GM19467 (cell line): ENCODE measurements at regions not wholly inside any gene's neighbourhood (a gene's known extent, or its start where the extent isn't known, plus 50 kb on each side); places are given as distances from the start of the nearest gene placed in this dataset.

Experiments
- ATAC-seq: cut with Tn5 transposase; IDR thresholded peaks from one replicate; pipeline ENCODE4 v1.9.1; 2021; ENCODE audit warnings: mild to moderate bottlenecking, moderate library complexity; ENCODE audit not compliant: unreplicated experiment

- ATAC-seq, result no peak
Observed at GRCh38 chr5:125399885-125400284, 653.4 kb upstream of the ZNF608 start.

GRCh38 chr5:125401724-125402622, 655.5 kb upstream of the ZNF608 start:
- no peak for ATAC-seq

GRCh38 chr5:125402787-125403186, 656.3 kb upstream of the ZNF608 start:
- ATAC-seq, result no peak

- ATAC-seq, result no peak
Observed at GRCh38 chr5:125404056-125404455, 657.6 kb upstream of the ZNF608 start.

GRCh38 chr5:125408448-125409233, 662.2 kb upstream of the ZNF608 start:
- peak; percentile 47 for ATAC-seq

GRCh38 chr5:125409234-125409860, 662.9 kb upstream of the ZNF608 start:
- ATAC-seq, result no peak

GRCh38 chr5:125409861-125410536, 663.6 kb upstream of the ZNF608 start:
- no peak for ATAC-seq

GRCh38 chr5:125410537-125411070, 664.2 kb upstream of the ZNF608 start:
- no peak for ATAC-seq

GRCh38 chr5:125411071-125411743, 664.8 kb upstream of the ZNF608 start:
- peak; percentile 58 for ATAC-seq

GRCh38 chr5:125411744-125412560, 665.5 kb upstream of the ZNF608 start:
- peak; percentile 45 for ATAC-seq

GRCh38 chr5:125412561-125413495, 666.4 kb upstream of the ZNF608 start:
- peak; percentile 37 for ATAC-seq

GRCh38 chr5:125413496-125414274, 667.2 kb upstream of the ZNF608 start:
- ATAC-seq, result no peak

- ATAC-seq, result no peak
Observed at GRCh38 chr5:125415126-125415525, 668.7 kb upstream of the ZNF608 start.

- no peak for ATAC-seq
Observed at GRCh38 chr5:125416055-125416454, 669.6 kb upstream of the ZNF608 start.

- no peak for ATAC-seq
Observed at GRCh38 chr5:125421006-125421405, 674.6 kb upstream of the ZNF608 start.

GRCh38 chr5:125422342-125422741, 675.9 kb upstream of the ZNF608 start:
- no peak for ATAC-seq

GRCh38 chr5:125424402-125425141, 678.1 kb upstream of the ZNF608 start:
- ATAC-seq, result no peak
